ENCODE measurements at regions not wholly inside any gene's neighbourhood (a gene's known extent, or its start where the extent isn't known, plus 50 kb on each side); places are given as distances from the start of the nearest gene placed in this dataset.

GRCh38 chr14:37994846-37995372 lies 212.8 kb upstream of the SSTR1 start:
- no peak for TF ChIP-seq CTCF (IDR thresholded peaks at IDR 0.05)

DNA sequence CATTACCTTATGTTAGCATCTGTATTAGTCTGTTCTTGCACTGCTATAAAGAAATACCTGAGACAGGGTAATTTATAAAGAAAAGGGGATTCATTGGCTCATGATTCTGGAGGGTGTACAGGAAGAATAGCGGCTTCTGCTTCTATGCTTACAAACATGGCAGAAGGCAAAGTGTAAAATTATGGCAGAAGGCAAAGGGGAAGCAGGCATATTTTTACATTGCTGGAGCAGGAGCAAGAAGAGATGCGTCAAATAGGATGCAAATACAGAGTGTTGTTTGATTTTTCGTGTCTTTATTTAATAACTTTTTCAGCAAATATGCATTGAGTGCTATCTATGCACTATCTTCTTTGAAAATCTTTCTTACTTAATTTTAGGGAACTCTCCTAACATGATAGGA lies 210.7 kb upstream of the SSTR1 start:
- TF ChIP-seq CTCF (IDR thresholded peaks at IDR 0.05) = no peak

DNA sequence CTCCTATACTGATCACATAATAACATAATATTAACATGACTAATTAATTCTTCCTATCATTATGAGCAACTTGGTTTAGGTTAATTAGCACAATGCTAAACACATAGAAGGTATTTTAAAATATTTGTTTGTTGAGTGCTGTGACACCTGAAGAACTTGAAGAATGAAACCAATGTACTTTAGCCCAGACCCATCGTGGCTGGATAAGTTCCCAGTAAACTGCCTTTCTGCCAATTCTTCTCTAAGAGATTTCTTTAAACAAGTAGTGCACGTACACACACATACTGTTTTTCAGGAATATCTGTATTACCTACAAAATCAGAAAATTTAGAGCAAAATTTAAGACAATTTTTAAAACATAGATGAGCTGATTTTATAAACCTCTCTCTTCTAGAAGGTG lies 207.4 kb upstream of the SSTR1 start:
- no peak for TF ChIP-seq CTCF (IDR thresholded peaks at IDR 0.05)

- TF ChIP-seq CTCF (IDR thresholded peaks at IDR 0.05) = no peak
Measured at GRCh38 chr14:38001501-38001900, 206.2 kb upstream of the SSTR1 start.

- TF ChIP-seq CTCF (IDR thresholded peaks at IDR 0.05) = no peak
Measured at GRCh38 chr14:38003746-38004609, 203.7 kb upstream of the SSTR1 start.

GRCh38 chr14:38004610-38004879 lies 203.2 kb upstream of the SSTR1 start:
- no peak for TF ChIP-seq CTCF (IDR thresholded peaks at IDR 0.05)

- no peak for TF ChIP-seq CTCF (IDR thresholded peaks at IDR 0.05)
Measured at GRCh38 chr14:38012056-38012455, 195.6 kb upstream of the SSTR1 start.

All from LNCAP (cell line).